ENCODE measurements at regions not wholly inside any gene's neighbourhood (a gene's known extent, or its start where the extent isn't known, plus 50 kb on each side); places are given as distances from the start of the nearest gene placed in this dataset.

DNA sequence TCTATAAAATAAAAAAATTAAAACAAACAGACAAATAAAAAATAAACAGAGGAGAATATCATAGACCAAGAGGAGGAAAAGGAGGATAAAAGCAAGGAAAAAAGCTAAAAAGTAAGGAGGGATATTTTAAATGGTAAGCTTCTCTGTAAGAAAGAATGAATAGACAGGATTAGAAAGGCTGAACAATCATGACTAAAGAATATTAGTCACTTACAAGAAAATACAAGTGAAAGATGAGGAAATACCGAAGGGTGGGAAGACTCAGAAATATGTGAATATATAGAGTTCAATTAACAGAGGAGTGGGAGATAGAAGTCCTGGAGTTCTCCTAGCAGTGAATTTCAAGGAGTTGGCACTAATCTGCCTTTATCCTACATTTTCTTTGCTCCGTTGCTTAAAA is 162.6 kb downstream of the RTL3 start:
- Histone ChIP-seq H3K36me3 (ENCODE audit: control insufficient read depth, insufficient read depth, low read length) (no peaks in the 10 kb centered on the region), H3K4me1 (ENCODE audit: control insufficient read depth, insufficient read depth, low read length) (no peaks in the 10 kb centered on the region), H3K27ac (ENCODE audit: low read length) (no peak overlapping the region), H3K27me3 (ENCODE audit: control insufficient read depth, insufficient read depth, low read length) (peaks cover 4% of the 10 kb centered on the region), H3K9me3 (replicated peaks; ENCODE audit: control insufficient read depth, low read depth, low read length) (no peaks in the 10 kb centered on the region), H3K4me3 (ENCODE audit: low read length) (no peak overlapping the region)
- no peak for DNase-seq
- no CpG with 5 or more reads among the region's 2 CpGs for WGBS (ENCODE audit: insufficient coverage)

GRCh38 chrX:78493180-78493579 is 165.8 kb upstream of the CYSLTR1 start:
- Histone ChIP-seq H3K27me3 (ENCODE audit: control insufficient read depth, insufficient read depth, low read length) (no peaks in the 10 kb centered on the region), H3K36me3 (ENCODE audit: control insufficient read depth, insufficient read depth, low read length) (no peaks in the 10 kb centered on the region), H3K9me3 (replicated peaks; ENCODE audit: control insufficient read depth, low read depth, low read length) (no peaks in the 10 kb centered on the region), H3K4me1 (ENCODE audit: control insufficient read depth, insufficient read depth, low read length) (no peaks in the 10 kb centered on the region), H3K27ac (ENCODE audit: low read length) (no peak overlapping the region), H3K4me3 (ENCODE audit: low read length) (no peak overlapping the region)
- no peak for DNase-seq
- no CpG with 5 or more reads among the region's 2 CpGs for WGBS (ENCODE audit: insufficient coverage)

DNA sequence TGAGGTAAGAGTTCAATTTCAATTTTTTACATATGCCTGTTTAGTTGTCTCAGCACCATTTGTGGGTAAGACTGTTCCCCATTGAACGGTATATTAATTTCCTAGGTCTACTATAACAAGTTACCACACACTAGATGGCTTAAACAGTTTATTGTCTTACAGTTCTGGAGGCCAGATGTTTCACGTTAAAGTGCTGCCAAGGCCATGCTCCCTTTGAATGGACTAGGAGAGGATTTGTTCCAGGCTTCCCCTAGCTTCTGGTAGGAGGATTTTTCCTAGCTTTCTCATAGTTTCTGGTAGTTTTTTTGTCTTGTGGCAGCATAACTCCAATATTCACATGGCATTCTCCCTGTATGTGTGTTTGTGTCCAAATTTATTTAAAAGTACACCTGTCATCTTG is 149.3 kb upstream of the CYSLTR1 start:
- no CpG with 5 or more reads among the region's 2 CpGs for WGBS (ENCODE audit: insufficient coverage)
- DNase-seq: peak; percentile 2

DNA sequence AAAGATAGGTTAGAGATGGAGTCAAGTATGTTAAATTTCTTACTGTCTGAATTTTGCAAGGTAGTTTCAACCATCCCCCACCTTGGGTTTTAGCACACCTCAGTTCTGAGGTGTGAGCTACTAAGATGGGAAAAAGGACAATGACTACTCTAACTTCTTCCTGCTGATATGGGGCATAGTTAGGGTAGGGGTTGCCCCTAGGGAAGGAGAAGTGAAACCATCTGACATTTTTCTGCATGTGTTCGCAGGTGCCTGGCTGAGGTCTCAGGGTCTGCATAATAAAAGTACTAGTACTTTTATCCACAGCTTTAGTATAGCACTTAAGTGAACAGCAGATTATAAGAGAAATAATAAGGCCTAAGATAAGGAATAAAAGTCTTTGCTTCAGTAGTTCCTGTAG is 129.5 kb upstream of the CYSLTR1 start:
- Histone ChIP-seq H3K27me3 (ENCODE audit: control insufficient read depth, insufficient read depth, low read length) (no peaks in the 10 kb centered on the region), H3K9me3 (replicated peaks; ENCODE audit: control insufficient read depth, low read depth, low read length) (no peaks in the 10 kb centered on the region), H3K4me3 (ENCODE audit: low read length) (no peak overlapping the region), H3K4me1 (ENCODE audit: control insufficient read depth, insufficient read depth, low read length) (no peaks in the 10 kb centered on the region), H3K36me3 (ENCODE audit: control insufficient read depth, insufficient read depth, low read length) (no peaks in the 10 kb centered on the region), H3K27ac (ENCODE audit: low read length) (no peak overlapping the region)
- DNase-seq: no peak
- no CpG with 5 or more reads among the region's 1 CpG for WGBS (ENCODE audit: insufficient coverage)

More for the DNA sequence above, 149.3 kb upstream of the CYSLTR1 start:
- no peak overlapping the region for H3K27ac ChIP-seq (ENCODE audit: low read length)
- no peaks in the 10 kb centered on the region for H3K4me1 ChIP-seq (ENCODE audit: control insufficient read depth, insufficient read depth, low read length)
- no peaks in the 10 kb centered on the region for H3K27me3 ChIP-seq (ENCODE audit: control insufficient read depth, insufficient read depth, low read length)
- H3K9me3 ChIP-seq (replicated peaks; ENCODE audit: control insufficient read depth, low read depth, low read length): no peaks in the 10 kb centered on the region
- H3K36me3 ChIP-seq (ENCODE audit: control insufficient read depth, insufficient read depth, low read length): no peaks in the 10 kb centered on the region
- H3K4me3 ChIP-seq (ENCODE audit: low read length): no peak overlapping the region

GRCh38 chrX:78455901-78456300 is 128.5 kb upstream of the CYSLTR1 start:
- H3K27me3 ChIP-seq (ENCODE audit: control insufficient read depth, insufficient read depth, low read length): no peaks in the 10 kb centered on the region
- WGBS (ENCODE audit: insufficient coverage): 67% methylated on average over 2 of the region's 4 CpGs
- no peaks in the 10 kb centered on the region for H3K36me3 ChIP-seq (ENCODE audit: control insufficient read depth, insufficient read depth, low read length)
- DNase-seq: no peak
- no peaks in the 10 kb centered on the region for H3K9me3 ChIP-seq (replicated peaks; ENCODE audit: control insufficient read depth, low read depth, low read length)
- H3K27ac ChIP-seq (ENCODE audit: low read length): no peak overlapping the region
- H3K4me1 ChIP-seq (ENCODE audit: control insufficient read depth, insufficient read depth, low read length): no peaks in the 10 kb centered on the region
- no peak overlapping the region for H3K4me3 ChIP-seq (ENCODE audit: low read length)

DNA sequence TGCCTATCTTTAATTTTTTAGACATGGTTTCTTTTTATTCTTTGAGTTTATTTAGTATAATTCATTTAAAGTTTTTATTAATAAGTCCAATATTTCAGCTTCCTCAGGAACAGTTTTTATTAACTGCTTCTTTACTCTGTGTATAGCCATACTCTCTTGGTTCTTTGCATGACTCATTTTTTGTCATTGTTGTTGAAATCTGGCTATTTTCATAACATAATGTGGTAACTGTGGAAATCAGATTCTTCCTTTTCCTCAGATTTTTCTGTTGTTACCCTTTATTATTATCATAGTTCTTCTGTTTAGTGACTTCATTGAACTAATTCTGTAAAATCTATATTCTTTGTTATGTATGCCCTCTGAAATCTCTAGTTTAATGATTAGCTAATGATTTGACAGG is 124.9 kb upstream of the CYSLTR1 start:
- Histone ChIP-seq H3K27ac (ENCODE audit: low read length) (no peak overlapping the region), H3K4me3 (ENCODE audit: low read length) (no peak overlapping the region), H3K36me3 (ENCODE audit: control insufficient read depth, insufficient read depth, low read length) (no peaks in the 10 kb centered on the region), H3K9me3 (replicated peaks; ENCODE audit: control insufficient read depth, low read depth, low read length) (no peaks in the 10 kb centered on the region), H3K4me1 (ENCODE audit: control insufficient read depth, insufficient read depth, low read length) (no peaks in the 10 kb centered on the region), H3K27me3 (ENCODE audit: control insufficient read depth, insufficient read depth, low read length) (no peaks in the 10 kb centered on the region)
- DNase-seq: no peak

DNA sequence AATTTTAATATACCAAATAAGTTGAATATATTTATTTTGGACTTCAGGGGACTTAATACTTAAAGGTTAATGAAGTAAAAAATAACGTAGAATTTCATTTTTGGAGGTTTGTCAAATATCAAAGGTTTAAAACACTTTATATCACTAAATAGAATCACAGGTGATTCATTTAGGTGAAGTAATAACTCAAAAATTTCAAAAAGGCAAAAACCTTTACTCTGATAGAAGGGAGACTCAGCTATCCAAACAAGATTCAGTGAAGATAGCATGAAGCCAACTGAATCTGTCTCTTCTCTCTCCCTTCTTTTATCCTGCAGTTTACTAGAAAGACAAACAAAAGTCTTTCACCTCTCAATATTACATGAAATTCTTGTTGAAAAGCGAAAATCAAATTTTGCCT is 110.2 kb upstream of the CYSLTR1 start:
- no peak for DNase-seq
- Histone ChIP-seq H3K27ac (ENCODE audit: low read length) (no peak overlapping the region), H3K9me3 (replicated peaks; ENCODE audit: control insufficient read depth, low read depth, low read length) (no peaks in the 10 kb centered on the region), H3K36me3 (ENCODE audit: control insufficient read depth, insufficient read depth, low read length) (no peaks in the 10 kb centered on the region), H3K4me1 (ENCODE audit: control insufficient read depth, insufficient read depth, low read length) (no peaks in the 10 kb centered on the region), H3K4me3 (ENCODE audit: low read length) (no peak overlapping the region), H3K27me3 (ENCODE audit: control insufficient read depth, insufficient read depth, low read length) (no peaks in the 10 kb centered on the region)
- no CpG with 5 or more reads among the region's 2 CpGs for WGBS (ENCODE audit: insufficient coverage)

DNA sequence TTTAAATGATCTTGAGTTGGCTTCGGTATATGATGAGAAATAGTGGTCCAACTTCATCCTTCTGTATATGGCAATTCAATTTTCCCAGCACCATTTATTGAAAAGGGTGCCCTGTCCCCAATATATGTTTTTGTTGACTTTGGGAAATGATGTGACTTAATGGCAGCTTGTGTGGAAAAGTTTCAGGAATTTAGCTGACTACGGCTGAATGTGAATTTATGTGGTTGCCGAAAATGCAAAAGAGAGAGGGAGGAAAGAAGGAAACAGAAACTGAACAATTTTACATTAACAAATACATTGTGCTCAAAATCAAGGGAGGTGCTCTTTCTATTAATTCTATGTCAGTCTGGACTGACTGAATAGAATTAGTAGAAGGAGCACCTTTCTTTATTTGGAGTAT is 101.8 kb upstream of the CYSLTR1 start:
- no peak overlapping the region for H3K27ac ChIP-seq (ENCODE audit: low read length)
- no peaks in the 10 kb centered on the region for H3K27me3 ChIP-seq (ENCODE audit: control insufficient read depth, insufficient read depth, low read length)
- no CpG with 5 or more reads among the region's 3 CpGs for WGBS (ENCODE audit: insufficient coverage)

GRCh38 chrX:78388663-78389062 is 61.3 kb upstream of the CYSLTR1 start:
- no peaks in the 10 kb centered on the region for H3K27me3 ChIP-seq (ENCODE audit: control insufficient read depth, insufficient read depth, low read length)

More for the DNA sequence above, 101.8 kb upstream of the CYSLTR1 start:
- no peaks in the 10 kb centered on the region for H3K36me3 ChIP-seq (ENCODE audit: control insufficient read depth, insufficient read depth, low read length)
- no peaks in the 10 kb centered on the region for H3K4me1 ChIP-seq (ENCODE audit: control insufficient read depth, insufficient read depth, low read length)
- H3K9me3 ChIP-seq (replicated peaks; ENCODE audit: control insufficient read depth, low read depth, low read length): no peaks in the 10 kb centered on the region
- H3K4me3 ChIP-seq (ENCODE audit: low read length): no peak overlapping the region
- no peak for DNase-seq

DNA sequence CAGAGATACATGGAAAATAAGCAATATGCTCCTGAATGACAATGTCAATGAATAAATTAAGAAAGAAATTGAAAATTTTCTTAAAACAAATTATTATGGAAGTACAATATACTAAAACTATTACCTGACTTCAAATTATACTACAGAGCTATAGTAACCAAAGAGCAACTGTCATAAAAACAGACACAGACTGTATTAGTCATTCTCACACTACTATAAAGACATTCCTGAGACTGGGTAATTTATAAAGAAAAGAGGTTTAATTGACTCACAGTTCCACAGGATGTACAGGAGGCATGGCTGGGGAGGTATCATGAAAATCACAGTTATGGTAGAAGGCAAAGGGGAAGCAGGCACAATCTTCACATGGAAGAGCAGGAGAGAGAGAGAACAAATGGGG is 60.0 kb upstream of the CYSLTR1 start:
- DNase-seq: no peak
- Histone ChIP-seq H3K27ac (ENCODE audit: low read length) (no peak overlapping the region), H3K4me3 (ENCODE audit: low read length) (no peak overlapping the region), H3K27me3 (ENCODE audit: control insufficient read depth, insufficient read depth, low read length) (no peaks in the 10 kb centered on the region), H3K36me3 (ENCODE audit: control insufficient read depth, insufficient read depth, low read length) (no peaks in the 10 kb centered on the region), H3K9me3 (replicated peaks; ENCODE audit: control insufficient read depth, low read depth, low read length) (peaks cover 5% of the 10 kb centered on the region), H3K4me1 (ENCODE audit: control insufficient read depth, insufficient read depth, low read length) (no peaks in the 10 kb centered on the region)

More at GRCh38 chrX:78388663-78389062, 61.3 kb upstream of the CYSLTR1 start:
- Histone ChIP-seq H3K4me3 (ENCODE audit: low read length) (no peak overlapping the region), H3K4me1 (ENCODE audit: control insufficient read depth, insufficient read depth, low read length) (no peaks in the 10 kb centered on the region), H3K27ac (ENCODE audit: low read length) (no peak overlapping the region), H3K36me3 (ENCODE audit: control insufficient read depth, insufficient read depth, low read length) (no peaks in the 10 kb centered on the region), H3K9me3 (replicated peaks; ENCODE audit: control insufficient read depth, low read depth, low read length) (peaks cover 5% of the 10 kb centered on the region)
- WGBS (ENCODE audit: insufficient coverage): no CpG with 5 or more reads among the region's 2 CpGs
- no peak for DNase-seq

DNA sequence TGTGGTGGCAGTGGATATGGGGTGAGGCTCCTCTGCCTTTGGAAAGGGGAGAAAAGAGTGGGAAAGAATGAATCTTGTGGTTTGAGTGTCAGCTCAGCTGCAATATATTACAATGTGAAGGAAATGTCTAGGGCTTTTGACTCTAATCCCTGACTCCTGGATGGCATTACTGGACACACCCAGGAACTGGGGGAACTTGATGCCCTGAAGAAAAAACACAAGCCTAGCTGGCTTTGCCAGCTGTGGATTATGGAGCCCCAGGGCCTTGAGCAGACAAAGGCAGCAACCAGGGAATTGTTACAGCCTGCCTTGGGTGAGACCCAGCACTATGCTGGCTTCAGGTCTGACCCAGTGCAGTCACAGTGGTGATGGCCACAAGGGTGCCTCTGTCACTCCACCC is 57.1 kb upstream of the CYSLTR1 start:
- H3K9me3 ChIP-seq (replicated peaks; ENCODE audit: control insufficient read depth, low read depth, low read length): peaks cover 5% of the 10 kb centered on the region
- DNase-seq: no peak
- no peaks in the 10 kb centered on the region for H3K27me3 ChIP-seq (ENCODE audit: control insufficient read depth, insufficient read depth, low read length)
- H3K4me1 ChIP-seq (ENCODE audit: control insufficient read depth, insufficient read depth, low read length): no peaks in the 10 kb centered on the region
- H3K27ac ChIP-seq (ENCODE audit: low read length): no peak overlapping the region
- no peaks in the 10 kb centered on the region for H3K36me3 ChIP-seq (ENCODE audit: control insufficient read depth, insufficient read depth, low read length)
- H3K4me3 ChIP-seq (ENCODE audit: low read length): no peak overlapping the region

Data from muscle of leg (tissue), 3 donors.